ENCODE measurements at regions not wholly inside any gene's neighbourhood (a gene's known extent, or its start where the extent isn't known, plus 50 kb on each side); places are given as distances from the start of the nearest gene placed in this dataset.

DNA sequence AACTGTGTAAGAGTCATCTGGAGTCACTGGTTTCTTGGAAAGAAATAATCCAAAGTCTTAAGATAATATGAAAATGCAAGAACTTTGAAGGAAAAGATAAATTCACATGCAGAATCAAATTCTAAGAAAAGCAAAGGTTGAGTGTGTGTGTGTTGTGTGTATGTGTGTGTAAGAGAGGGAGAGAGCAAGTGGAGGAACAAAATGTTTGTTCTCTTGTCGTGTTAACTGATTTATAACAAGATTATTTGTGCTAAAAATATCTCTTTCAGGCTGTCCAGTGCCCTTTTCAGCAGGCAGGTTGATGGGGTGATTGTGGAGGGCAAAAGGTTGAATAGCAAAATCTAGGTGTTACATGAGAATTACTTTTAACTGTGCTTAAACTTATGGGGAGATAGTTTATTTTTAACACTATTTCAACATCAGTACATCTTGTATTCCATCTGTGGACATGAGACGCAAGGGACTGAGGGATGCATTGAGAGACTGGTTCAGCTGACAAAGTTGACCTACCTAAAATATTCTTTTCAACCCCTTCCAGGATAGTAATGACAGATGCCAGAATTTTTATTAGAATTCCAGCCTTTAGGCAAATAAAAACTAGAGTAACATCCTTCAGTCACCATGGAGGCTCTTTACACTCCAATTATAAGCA is 342.4 kb upstream of the CD180 start:
- DNase-seq = no peak

DNA sequence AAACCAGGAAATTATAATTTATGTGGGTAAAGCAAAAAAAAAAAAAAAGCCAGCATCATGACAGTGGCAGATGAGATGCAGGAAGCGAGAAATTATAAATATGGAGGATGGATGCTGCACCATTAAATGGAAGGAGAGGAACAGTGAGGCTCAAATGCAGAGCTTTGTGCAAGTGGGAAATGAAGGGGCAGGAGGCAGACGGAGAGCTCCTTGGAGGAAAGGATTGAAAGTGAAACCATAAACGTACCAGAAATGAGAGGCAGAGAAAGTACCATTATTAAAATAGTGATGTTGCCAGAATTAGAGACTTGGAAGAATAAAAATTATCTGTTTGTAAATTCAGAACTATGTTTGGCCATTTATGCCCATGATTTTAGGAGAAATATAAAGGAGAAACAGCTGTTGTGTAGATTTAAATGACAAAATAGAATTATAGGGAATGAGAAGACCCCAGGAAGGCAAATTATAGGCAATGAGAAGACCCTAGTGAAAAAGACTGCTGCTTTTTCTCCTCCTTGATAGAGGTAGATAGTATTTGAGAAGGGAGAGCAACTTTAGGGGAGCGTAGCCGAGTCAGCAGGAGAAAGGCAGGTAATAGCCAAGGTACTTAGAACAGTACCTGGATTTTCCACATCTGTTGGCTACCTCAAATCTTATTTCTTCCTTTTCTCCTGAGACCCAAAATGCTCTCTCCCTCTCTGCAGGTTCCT is 341.0 kb upstream of the CD180 start:
- peak; percentile 26 for DNase-seq

DNA sequence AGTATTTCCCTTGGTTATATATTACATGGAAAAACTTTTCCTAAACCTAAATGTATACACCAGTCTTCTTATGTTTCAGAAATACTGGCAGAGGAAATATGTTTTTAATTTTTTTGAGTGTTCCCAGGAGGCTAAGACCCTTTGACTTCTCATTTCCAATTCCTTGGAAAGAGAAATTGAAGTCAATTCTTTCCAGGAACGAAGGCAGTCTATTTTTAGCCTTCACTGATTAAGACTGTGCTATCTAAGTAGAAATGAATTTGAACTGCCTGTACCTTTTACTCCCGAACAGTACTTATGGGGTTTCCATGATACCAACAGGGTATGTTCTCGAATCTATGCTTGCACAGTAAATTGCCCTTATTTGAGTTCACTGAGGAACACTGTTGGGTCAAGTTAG is 340.3 kb upstream of the CD180 start:
- DNase-seq = no peak

DNA sequence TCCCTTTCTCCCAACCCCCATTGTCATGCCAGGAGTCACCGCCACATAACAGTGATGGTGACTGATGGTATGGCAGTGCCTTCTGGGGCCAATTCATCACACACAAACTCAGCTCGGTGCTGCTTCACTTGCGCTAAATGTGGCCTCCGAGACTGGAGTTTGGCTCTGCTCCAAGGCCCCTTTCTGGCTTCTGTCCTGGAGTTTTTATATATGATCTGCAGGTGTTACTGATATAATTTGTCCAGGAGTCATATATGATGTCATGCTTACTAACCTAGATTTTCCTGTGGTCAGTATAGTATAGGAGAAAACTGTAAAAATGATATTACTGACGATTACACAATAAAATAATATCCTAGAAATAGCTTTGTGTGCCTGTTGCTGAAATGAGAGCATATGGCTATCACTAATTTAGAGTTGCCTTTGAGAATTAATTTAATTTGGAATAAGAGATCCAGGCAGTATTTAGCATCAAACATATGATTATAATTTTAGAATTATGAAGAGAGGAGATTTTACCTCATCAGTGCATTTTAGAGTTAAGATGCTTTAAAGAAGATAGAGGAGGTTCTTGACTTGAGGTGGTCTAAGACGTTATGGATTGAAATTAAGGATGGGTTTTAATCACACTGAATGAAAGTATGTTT is 334.1 kb upstream of the CD180 start:
- no peak for DNase-seq

DNA sequence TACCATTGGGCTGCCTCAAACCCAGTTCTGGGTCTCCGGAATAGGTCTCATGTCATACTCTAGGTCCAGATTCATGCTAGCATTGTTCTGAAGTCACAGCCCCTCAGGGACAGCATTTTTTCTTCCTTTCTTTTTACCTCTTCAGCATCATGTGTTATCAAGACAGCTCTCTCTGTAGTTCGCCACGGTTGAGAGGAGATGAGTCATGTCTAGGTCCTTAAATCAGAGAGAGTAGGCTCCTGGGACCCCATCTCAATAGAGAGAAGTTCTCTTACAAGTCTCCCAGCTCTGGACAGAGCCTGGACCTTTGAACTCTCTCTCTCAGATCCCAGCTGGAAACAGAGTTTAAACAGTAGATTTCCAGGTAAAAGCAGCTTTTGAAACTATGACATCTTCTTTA is 332.4 kb upstream of the CD180 start:
- no peak for DNase-seq

DNA sequence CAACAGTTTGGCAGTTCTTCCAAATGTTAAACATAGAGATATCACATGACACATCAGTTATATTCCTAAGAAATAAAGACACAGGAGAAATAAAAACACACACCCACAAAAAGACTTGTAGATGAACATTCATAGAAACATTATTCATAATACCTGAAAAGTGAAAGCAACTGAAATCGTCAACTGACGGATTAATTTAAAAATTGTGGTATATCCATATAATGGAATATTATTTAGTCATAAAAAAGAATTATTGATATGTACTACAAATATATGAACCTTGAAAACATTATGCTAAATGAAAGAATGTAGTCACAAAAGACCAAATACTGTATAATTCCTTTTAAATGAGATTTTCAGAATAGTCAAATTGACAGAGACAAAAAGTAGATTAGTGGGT is 330.2 kb upstream of the CD180 start:
- no peak for DNase-seq

DNA sequence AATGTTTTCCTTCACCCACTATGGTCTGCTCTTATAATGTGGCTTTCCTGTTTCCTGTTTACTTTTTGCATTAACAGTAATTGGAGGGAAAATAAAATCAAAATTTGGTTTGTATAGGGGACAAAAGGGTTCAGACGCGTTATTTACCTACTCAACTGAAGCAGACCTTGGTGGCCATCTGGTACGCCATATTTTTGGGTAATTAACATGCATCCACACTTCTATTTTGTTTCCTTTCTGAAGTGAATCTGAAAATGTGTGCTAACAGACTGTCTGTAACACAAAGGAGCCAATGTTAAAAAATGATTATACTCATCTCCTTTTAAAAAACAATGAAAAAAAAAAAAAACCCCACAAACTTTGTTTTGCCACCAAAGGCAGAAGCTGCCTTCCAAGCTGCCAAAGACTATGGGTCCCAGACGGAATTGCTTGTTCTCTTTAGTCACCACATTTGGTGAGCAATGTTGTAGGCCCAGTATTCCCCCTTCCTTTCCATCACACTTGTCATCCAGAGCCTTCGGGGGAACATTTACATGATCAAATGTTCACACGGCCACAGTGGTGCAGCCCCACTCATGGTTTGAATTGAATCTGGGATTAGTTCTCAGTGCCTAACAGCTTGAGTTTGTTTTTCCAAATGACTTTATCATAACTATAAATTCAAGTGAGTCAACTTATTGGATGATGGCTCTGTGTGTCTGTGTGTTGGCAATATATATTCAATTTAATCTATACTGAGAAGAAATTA is 323.7 kb upstream of the CD180 start:
- no peak for DNase-seq

DNA sequence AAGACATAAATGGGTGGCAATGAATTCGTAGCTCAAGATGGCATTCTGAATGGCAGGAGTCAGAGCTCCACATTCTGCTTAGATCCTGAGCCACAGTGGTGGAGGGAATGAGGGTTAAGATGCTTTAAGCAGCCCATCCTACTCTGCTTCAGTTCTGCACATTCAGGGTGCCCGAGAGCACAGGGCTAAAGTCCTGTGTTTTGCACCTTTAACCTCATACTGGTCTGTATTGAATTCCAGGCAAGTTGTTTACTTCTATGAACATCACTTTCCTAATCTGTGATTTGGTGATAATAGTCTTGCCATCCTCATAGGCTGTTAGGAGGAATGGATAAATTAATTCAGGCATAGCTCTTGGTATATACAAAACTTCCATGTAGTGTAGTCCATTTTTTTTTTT is 321.6 kb upstream of the CD180 start:
- DNase-seq = no peak

DNA sequence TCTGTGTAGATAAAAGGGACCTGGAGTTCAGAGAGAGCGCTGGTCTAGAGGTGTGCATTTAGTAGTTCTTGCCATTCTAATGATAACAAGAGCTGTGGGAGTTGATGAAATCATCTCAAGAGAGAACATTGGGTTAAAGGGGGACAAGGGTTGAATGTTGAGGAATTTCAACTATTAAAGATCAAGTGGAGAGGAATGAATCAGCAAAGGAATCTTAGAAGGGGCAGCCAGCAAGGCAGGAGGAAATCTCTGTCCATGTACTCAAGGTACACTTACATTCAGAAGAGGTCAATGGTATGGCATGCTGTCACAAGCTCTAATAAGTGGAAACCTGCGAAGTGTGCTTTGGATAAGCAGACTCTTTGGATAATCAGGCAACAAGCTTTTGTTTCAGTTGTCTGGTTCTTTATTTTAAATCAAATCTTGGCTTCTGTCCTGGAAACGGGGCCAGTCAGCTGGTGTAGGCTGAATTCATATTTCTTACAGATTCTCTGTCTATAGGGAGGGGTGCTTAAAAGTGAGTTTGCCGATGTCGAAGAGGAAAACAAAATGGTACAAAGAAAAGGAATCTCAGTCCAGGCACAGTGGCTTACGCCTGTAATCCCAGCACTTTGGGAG is 320.5 kb upstream of the CD180 start:
- no peak for DNase-seq

DNA sequence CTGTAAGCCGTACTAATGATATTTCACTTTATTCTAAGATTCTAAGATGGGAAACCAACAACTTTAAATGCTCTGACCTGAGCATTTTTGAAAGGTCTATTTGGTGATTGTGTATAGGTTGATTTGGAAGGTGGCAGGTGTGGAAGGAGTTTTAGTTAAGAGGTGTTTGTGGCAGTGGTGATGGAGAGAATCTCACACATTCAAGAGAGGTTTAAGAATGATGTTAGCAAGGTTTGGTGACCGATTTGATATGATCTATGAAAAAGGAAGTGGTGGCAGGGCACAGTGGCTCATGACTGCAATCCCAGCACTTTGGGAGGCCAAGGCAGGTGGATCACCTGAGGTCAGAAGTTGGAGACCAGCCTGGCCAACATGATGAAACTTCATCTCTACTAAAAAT is 319.2 kb upstream of the CD180 start:
- peak; percentile 26 for DNase-seq

DNA sequence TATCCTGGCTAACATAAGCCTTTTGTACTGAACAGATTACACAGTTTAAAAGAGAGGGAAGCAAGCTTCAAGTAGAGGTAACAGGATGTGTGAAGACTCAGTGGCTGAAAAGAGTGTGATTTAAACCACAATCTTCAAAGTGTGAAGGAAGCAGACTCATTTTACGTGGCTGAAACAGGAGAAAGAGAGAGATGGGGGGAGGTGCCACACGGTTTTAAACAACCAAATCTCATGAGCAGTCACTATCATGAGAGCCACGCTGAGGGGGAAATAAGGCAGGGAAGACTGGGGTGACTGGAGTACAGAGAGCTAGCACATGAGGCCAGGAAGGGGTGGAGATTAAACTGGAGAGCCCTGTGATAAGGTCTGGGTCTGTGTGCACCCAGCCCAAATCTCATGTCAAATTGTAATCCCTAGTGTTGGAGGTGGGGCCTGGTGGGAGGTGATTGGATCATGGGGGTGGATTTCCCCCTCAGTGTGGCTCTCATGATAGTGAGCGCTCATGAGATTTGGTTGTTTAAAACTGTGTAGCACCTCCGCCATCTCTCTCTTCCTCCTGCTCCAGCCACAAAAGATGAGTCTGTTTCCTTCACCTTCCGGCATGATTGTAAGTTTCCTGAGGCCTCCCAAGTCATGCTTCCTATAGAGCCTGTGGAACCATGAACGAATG is 318.6 kb upstream of the CD180 start:
- peak; percentile 55 for DNase-seq

DNA sequence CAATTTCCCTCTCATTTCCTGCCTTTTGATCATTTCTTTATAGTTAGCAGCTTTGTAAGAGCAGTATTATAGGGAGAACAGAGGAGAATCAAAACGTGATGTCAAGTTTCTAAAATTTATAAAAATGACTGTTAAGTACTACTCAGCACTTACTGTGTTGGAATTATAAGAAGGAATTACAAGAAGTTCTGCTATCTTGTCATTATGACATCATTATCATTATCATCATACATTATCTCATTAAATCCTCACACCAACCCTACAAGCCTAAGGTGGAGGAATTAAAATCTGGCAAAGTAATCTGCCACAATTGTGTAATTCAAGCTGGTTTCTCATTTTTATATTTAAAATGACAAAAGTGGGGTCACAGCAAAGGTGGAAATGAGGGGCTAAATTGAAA is 316.2 kb upstream of the CD180 start:
- DNase-seq = no peak

DNA sequence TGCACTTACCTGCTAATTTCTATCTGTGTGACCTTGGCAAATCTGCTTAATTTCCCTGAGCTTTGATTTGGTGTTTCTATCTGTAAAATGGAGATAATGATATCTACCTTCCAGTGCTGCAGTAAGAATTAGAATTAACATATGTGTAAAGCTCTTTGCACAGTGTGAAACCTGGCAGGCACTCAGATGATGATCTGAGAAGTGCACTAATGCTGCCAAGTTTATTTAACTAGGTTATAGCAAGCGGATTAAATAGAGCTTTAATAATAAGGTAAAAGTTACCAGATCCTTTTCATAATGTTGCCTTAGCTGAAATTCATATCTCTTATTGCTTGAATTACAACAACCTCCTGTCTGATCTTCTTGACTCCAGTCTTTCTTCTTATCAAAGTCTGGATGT is 315.3 kb upstream of the CD180 start:
- no peak for DNase-seq

DNA sequence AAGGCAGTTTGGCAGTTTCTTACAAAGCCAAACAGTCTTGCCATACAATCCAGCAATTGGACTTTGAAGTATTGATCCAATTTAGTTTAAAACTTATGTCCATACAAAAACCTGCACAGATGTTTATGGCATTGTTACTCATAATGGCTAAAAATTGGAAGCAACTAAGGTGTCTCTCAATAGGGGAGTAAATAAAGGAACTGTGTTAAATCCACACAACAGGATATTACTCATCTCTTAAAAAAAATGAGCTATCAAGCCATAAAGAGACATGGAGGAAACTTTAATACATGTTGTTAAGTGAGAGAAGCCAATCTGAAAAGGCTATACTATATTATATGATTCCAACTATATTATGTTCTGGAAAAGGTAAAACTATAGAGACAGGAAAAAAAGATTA is 313.6 kb upstream of the CD180 start:
- DNase-seq = no peak

DNA sequence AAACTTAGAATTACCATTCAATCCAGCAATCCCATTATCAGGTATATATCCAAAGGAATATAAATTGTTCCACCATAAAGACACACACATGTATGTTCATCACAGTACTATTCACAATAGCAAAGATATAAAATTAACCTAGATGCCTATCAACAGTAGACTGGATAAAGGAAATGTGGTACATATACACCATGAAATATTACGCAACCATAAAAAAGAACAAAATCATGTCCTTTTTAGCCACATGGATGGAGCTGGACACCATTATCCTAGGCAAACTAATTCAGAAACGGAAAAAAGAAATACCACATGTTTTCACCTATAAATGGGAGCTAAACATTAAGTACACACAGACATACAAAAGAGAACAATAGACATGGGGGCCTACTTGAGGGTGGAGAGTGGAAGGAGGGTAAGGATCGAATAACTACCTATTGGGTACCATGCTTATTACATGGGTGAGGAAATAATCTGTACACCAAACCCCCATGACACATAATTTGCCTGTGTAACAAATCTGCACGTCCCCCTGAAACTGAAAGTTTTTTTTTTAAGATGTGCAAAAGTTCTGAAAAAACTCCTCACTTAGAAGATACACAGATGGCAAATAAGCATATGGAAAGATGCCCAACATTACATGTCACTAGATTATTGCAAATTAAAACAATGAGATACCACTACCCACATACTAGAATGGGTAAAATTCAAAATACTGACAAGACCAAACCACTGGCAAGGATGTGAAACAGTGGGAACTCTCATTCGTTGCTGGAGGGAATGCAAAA is 313.0 kb upstream of the CD180 start:
- no peak for DNase-seq

DNA sequence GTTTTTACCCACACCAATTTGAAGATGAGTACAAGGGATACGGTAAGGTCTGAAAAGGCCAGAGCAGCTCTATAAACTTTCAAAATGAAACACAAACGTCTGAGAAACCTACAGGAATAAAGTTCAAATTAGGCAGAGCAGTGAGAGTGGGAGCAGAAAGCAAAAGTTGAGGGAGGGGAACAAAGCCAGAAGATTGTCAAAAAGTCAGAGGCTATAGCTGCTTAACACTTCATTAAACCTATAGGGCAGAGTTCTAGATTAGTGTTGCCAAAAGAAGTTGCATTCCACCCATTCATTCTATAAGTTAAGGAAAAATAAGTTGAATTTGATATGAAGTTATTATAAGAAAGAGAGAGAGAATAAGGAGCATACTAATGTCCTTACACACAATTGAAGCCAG is 309.6 kb upstream of the CD180 start:
- DNase-seq = no peak

DNA sequence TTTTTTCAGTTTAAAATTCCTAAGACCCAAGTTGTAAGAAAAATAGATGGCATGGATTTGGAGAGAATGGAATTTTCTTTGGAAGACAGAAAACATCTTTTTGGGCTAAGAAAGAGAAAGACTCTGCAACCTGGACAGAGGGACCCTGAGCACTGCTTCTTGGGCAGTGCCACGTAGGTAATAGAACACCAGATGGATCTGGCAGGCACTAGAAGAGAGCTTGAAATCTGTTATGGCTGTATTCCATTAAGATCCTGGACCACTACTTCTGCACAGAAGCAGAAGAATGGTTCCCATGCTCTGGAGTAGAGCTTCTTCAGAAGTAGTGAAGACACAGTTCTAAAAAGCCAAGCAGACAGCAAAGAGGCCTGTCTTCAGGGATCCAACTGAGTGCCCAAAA is 306.4 kb upstream of the CD180 start:
- no peak for DNase-seq

DNA sequence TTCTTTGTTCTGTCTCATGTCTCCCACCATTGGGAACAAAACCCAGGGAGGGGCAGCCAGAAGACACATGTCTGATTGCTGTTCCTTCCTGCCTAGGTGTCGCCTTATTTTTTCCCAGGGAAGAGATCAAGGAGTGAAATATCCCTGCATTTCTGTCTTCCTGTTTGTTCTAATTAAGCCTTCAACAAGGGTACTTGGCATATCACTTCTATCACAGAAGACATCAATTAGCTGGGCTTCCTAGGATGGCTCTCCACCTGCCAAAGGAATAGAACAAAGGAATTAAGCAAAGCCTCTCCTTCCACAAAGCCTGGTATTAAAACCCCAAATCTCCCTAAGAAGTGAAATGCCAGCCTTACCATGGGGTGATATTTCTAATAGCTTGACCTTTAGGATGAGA is 299.5 kb upstream of the CD180 start:
- no peak for DNase-seq

DNA sequence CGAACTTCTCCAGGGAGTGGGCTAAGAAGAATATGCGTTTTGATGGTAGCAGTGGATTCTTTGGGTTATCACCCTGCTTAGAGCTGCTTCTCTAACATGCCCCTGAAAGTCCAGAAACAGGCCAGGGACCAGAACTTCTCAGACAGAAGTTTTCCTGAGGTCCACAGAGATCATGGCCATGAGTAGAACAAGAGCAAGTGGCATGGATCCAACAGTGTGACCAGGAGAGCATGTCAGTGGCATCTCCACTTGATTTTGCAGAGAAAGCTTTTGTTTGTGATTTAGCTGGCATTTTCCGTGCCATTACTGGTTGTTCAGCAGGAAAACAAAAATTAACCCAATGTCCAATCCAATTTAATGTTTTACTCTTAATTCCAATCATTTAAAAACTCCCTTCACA is 298.5 kb upstream of the CD180 start:
- no peak for DNase-seq

DNA sequence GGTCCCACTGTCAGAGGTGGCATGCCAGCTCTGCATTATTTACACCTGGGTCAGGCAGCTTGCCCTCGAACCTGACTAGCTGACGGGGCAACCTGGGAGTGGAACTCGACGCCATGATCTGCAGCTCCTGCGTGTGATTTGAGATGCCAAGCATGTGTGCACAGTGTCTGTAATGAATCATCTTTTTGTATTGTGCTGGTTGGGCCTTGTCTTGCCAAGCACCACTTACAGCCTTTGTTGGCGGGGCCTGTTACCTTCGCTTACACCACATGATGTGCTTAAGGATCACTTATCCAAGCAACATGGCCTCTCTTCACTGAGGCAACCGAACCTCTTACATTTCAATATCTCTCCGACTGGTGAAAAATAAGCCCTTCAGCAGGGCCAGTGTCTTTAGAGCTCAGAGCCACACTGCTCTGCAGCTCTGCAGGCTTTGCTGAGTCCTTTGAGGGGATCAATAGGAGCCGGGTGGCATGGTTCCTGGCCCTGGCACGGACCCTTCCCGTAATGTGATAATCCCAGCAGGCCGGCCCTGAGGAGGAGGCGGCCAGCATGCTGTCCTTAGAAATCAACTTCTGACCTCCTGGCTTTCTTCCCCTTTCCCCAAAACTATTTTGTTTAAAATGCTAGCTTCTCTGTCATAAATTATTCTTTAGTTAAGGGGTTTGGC is 297.7 kb upstream of the CD180 start:
- DNase-seq = no peak

DNA sequence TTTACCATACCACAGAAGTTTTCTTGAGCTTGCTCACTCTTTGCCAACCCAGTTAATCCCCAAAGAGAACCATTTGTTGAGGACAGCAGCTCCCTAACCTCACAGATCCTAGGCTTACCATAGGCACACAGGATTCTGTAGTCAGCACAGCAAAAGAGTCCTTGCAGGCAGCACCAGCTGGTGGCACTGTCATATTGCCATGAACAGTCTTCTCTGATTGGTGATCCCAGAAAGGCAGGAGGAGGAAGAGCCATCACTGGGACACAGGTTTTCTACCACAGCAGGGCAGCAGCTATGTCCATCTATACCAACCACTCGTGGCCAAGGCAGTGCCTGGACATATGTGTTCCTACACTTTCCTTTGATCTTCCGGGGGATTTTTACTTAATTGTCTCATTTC is 297.1 kb upstream of the CD180 start:
- DNase-seq = peak; percentile 8

All from CD4-positive, alpha-beta T cell treated with Interleukin-21 for 1 hour (primary cell).